Activated T-cell treated with anti-CD3 and anti-CD28 coated beads for 24 hours (primary cell): ENCODE measurements at regions not wholly inside any gene's neighbourhood (a gene's known extent, or its start where the extent isn't known, plus 50 kb on each side); places are given as distances from the start of the nearest gene placed in this dataset.

Experiments used
- DNase-seq: peaks from one replicate; pipeline ENCODE4 v3.0.0-alpha.2; 2020; ENCODE audit warnings: low read depth

GRCh38 chr2:215619022-215619958 is 183.4 kb upstream of the FN1 start:
- DNase-seq: no peak

- no peak for DNase-seq
Observed at GRCh38 chr2:215618145-215618544, 182.3 kb upstream of the FN1 start.

GRCh38 chr2:215617060-215617824 is 181.4 kb upstream of the FN1 start:
- no peak for DNase-seq

GRCh38 chr2:215615803-215616174 is 179.9 kb upstream of the FN1 start:
- DNase-seq: no peak

- no peak for DNase-seq
Observed at GRCh38 chr2:215615067-215615802, 179.4 kb upstream of the FN1 start.

GRCh38 chr2:215614296-215614695 is 178.4 kb upstream of the FN1 start:
- DNase-seq: no peak

GRCh38 chr2:215613888-215614287 is 178.0 kb upstream of the FN1 start:
- DNase-seq: no peak

GRCh38 chr2:215613280-215613679 is 177.4 kb upstream of the FN1 start:
- DNase-seq: no peak

GRCh38 chr2:215612786-215613185 is 176.9 kb upstream of the FN1 start:
- DNase-seq: no peak

- no peak for DNase-seq
Observed at GRCh38 chr2:215611609-215612386, 175.9 kb upstream of the FN1 start.

- DNase-seq: no peak
Observed at GRCh38 chr2:215609089-215610032, 173.5 kb upstream of the FN1 start.

- no peak for DNase-seq
Observed at GRCh38 chr2:215607766-215608165, 171.9 kb upstream of the FN1 start.

- DNase-seq: no peak
Observed at GRCh38 chr2:215606219-215606618, 170.4 kb upstream of the FN1 start.

GRCh38 chr2:215605214-215605613 is 169.3 kb upstream of the FN1 start:
- no peak for DNase-seq

- no peak for DNase-seq
Observed at GRCh38 chr2:215604606-215605005, 168.7 kb upstream of the FN1 start.

- DNase-seq: no peak
Observed at GRCh38 chr2:215603440-215603839, 167.6 kb upstream of the FN1 start.

- no peak for DNase-seq
Observed at GRCh38 chr2:215602997-215603396, 167.1 kb upstream of the FN1 start.

- DNase-seq: no peak
Observed at GRCh38 chr2:215601990-215602721, 166.3 kb upstream of the FN1 start.

GRCh38 chr2:215601526-215601925 is 165.7 kb upstream of the FN1 start:
- DNase-seq: no peak
